Uterus (tissue), 3 donors: ENCODE measurements at regions not wholly inside any gene's neighbourhood (a gene's known extent, or its start where the extent isn't known, plus 50 kb on each side); places are given as distances from the start of the nearest gene placed in this dataset.

Source experiments
- DNase-seq, 2 donors: peaks; one replicate each; pipeline ENCODE4 v3.0.0-alpha.2; 2019 to 2020
- H3K27ac ChIP-seq, 2 donors: fragments of 200-600 bp; sonication (generic); 1 replicate in 1 of 2; 2 replicates in 1 of 2; pipeline ENCODE4 v1.5.1; 2016 to 2018
- H3K27me3 ChIP-seq, 2 donors: fragments of 200-600 bp; sonication (generic); one replicate each; pipeline ENCODE4 v1.5.1; 2018 to 2019; ENCODE audit warnings: control low read depth in 1 of 2
- H3K36me3 ChIP-seq, 2 donors: fragments of 200-600 bp; sonication (generic); one replicate each; pipeline ENCODE4 v1.5.1; 2019; ENCODE audit warnings: control low read depth in 1 of 2
- H3K4me1 ChIP-seq, 2 donors: fragments of 200-600 bp; sonication (generic); one replicate each; pipeline ENCODE4 v1.5.1; 2018 to 2019; ENCODE audit warnings: control low read depth in 1 of 2
- H3K4me3 ChIP-seq, 2 donors: fragments of 200-600 bp; sonication (generic); 1 replicate in 1 of 2; 2 replicates in 1 of 2; pipeline ENCODE4 v1.5.1; 2018 to 2019; ENCODE audit warnings: mild to moderate bottlenecking in 1 of 2
- H3K9me3 ChIP-seq, 2 donors: fragments of 200-600 bp; sonication (generic); one replicate each; pipeline ENCODE4 v1.5.1; 2019; ENCODE audit warnings: control low read depth in 1 of 2
- POLR2A ChIP-seq, 2 donors: fragments of 450-650 bp; IDR thresholded peaks; one replicate each; pipeline ENCODE4 v1.6.1; 2016; ENCODE audit warnings: antibody characterized with exemption in 2 of 2, mild to moderate bottlenecking in 1 of 2, moderate library complexity in 1 of 2
- intact Hi-C: fragments of 100-400 bp; cut with DNase I; formaldehyde crosslinking; loops from one replicate; pipeline ENCODE4 v1.15.1; 2023; ENCODE audit warnings: low total_unique reads
- TF ChIP-seq, protein P1 (sequence below), 4 experiments: fragments of 200-600 bp in 2 of 4; fragments of 450-650 bp in 2 of 4; sonication (generic) in 2 of 4; IDR thresholded peaks; one replicate each; pipeline ENCODE4 v1.5.1; 2016 to 2019; ENCODE audit warnings: antibody characterized with exemption in 4 of 4, mild to moderate bottlenecking in 2 of 4, moderate library complexity in 1 of 4
- donor health status: DM: yes; HTN: yes; CAD: no.

DNA sequence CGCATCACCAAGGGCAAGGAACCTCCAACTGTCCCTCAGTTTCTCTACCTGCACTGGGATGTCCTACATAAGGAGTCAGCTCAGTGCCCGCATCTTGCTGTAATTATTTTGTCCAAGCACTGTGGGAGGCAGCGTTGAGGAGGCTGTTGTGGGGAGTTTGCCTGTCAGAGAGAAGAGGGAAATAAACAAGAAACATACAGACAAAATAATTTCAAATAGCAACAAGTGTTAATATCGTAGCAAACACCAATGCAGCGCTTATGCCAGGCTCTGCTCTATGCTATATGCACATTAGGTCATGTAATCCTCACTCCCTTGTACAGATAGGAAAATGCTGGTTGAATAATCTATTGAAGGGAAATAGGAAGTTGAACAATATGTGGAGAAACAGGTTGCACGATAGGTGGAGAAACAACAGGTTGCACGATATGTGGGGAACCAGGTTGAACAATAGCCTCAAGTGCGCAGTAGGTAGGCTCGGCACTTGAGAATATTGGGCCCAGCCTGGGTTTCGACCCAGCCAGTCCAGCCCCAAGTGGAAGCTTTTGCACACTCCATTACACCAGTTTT is 91.2 kb upstream of the SIRPA start:
- Histone ChIP-seq H3K36me3 (no peaks in the 10 kb centered on the region), H3K27ac (peak overlapping the region; percentile 0 to 8), H3K4me3 (peak overlapping the region; percentile 23 to 27), H3K9me3 (no peaks in the 10 kb centered on the region), H3K27me3 (no peaks in the 10 kb centered on the region), H3K4me1 (peaks cover 0 to 13% of the 10 kb centered on the region in 2 donors)
- TF ChIP-seq, protein P1, sequence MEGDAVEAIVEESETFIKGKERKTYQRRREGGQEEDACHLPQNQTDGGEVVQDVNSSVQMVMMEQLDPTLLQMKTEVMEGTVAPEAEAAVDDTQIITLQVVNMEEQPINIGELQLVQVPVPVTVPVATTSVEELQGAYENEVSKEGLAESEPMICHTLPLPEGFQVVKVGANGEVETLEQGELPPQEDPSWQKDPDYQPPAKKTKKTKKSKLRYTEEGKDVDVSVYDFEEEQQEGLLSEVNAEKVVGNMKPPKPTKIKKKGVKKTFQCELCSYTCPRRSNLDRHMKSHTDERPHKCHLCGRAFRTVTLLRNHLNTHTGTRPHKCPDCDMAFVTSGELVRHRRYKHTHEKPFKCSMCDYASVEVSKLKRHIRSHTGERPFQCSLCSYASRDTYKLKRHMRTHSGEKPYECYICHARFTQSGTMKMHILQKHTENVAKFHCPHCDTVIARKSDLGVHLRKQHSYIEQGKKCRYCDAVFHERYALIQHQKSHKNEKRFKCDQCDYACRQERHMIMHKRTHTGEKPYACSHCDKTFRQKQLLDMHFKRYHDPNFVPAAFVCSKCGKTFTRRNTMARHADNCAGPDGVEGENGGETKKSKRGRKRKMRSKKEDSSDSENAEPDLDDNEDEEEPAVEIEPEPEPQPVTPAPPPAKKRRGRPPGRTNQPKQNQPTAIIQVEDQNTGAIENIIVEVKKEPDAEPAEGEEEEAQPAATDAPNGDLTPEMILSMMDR (IDR thresholded peaks at IDR 0.05): no peak
- no peak for TF ChIP-seq POLR2A (IDR thresholded peaks at IDR 0.05)
- intact Hi-C loops: no loop called here
- DNase-seq: no peak

DNA sequence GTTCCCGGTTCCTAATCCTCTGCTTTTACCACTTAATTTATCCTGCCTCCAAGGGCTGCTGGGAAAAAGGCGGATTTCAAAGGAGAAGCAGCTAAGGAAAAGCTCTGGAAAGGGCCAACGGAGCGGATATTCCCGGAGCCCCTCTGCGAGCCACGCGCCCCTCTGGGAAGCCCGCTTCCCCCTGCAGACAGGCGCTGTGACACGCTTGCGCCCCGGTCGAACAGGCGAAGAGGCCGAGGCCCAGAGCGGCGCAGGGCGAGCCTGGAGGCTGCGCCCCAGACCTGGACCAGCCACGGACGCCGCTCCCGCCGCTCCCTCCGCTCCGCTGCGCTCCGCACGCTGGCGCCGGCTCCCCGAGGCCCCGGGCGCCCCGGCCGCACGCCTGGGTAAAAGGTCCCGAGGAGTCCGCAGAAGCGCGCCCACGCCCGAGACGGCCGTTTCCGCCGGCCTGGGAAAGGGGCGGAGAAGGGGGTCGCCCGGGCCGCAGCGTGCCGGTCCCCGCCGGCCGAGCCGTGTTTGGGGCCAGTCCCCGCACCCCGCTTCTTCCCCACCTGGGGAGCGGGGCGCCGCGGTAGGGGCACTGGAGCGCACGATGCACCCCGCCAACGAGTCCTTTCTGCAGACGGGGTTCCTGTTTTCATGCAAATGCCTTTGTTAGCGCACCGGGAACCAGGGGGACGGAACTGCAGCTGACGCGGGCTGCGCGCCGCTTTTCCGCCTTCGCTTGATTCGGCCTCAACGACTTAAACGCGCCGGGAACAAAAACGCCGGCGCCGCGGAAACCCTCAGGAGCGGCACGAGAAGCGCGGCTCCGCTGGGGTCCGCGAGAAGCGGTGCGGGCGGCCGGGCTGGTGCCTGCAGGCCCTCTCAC is 91.9 kb upstream of the SIRPA start:
- DNase-seq: no peak
- Histone ChIP-seq H3K36me3 (no peaks in the 10 kb centered on the region), H3K27me3 (no peaks in the 10 kb centered on the region), H3K4me1 (peaks cover 0 to 13% of the 10 kb centered on the region in 2 donors), H3K27ac (peak overlapping the region; percentile 0 to 8), H3K9me3 (no peaks in the 10 kb centered on the region), H3K4me3 (peak overlapping the region; percentile 23 to 27)
- TF ChIP-seq, protein P1 (IDR thresholded peaks at IDR 0.05): no peak
- no peak for TF ChIP-seq POLR2A (IDR thresholded peaks at IDR 0.05)
- intact Hi-C loops: no loop called here

DNA sequence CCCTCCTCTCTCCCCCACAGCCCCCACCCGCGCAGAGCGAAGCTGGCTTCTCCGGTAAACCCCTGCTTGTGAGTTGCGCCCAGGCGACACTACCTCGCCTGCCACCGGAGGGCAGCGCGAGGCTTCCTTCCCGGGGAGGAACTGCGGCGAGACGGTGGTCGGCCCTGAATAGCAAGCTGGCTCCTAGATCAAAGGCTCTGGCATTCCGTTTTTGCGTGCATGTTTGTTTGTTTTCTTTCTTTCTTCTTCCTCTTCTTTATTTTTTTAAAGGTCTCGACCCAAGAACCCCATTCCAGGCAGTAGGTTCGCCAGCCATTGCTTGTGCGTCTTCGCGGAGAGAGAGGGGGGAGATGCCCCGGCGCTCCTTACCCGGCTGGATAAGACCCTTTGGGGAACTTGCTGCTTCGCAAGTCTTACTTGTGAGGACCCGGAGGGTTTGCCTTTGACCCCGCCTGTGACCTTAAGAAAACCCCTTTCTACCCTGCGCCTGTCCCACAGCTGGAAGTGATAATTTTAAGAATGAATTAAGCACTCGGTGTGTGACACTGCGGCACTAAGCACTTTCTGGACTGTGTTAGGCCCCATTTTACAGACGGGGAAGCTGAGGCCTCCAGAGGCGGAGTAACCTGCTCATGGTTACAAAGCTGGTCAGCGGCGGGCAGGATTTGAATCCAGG is 92.7 kb upstream of the SIRPA start:
- TF ChIP-seq, protein P1 (IDR thresholded peaks at IDR 0.05): peak; percentile 24 to 55 (median 38)
- no peak for TF ChIP-seq POLR2A (IDR thresholded peaks at IDR 0.05)
- H3K36me3 ChIP-seq: no peaks in the 10 kb centered on the region
- H3K27me3 ChIP-seq: no peaks in the 10 kb centered on the region
- intact Hi-C loops: no loop called here
- H3K27ac ChIP-seq: no peak overlapping the region
- H3K4me3 ChIP-seq: peak overlapping the region in 1 of 2 donors; percentile 27
- DNase-seq: no peak
- no peaks in the 10 kb centered on the region for H3K9me3 ChIP-seq
- H3K4me1 ChIP-seq: peaks cover 0 to 13% of the 10 kb centered on the region in 2 donors

DNA sequence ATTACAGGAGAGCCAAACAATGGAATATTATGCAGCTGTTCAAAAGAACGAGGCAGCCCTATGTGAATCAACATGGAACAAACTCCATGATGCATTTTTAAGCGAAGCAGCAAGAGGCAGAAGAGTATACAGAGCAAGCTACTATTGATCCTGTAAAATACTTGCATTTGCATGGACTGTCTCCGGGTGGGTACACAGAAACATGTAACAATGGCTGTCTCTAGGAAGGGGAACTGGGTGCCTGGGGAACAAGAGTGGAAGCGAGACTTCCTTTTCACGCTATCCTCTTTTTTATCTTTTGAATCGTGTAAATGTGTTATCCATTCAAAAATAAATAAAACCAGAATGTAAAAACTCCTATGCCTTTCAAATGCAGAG is 93.3 kb upstream of the SIRPA start:
- intact Hi-C loops: no loop called here
- TF ChIP-seq, protein P1 (IDR thresholded peaks at IDR 0.05): no peak
- TF ChIP-seq POLR2A (IDR thresholded peaks at IDR 0.05): no peak
- no peak for DNase-seq
- Histone ChIP-seq H3K27me3 (no peaks in the 10 kb centered on the region), H3K4me1 (peaks cover 0 to 13% of the 10 kb centered on the region in 2 donors), H3K9me3 (no peaks in the 10 kb centered on the region), H3K36me3 (no peaks in the 10 kb centered on the region), H3K4me3 (no peak overlapping the region), H3K27ac (no peak overlapping the region)
